ENCODE measurements at regions not wholly inside any gene's neighbourhood (a gene's known extent, or its start where the extent isn't known, plus 50 kb on each side); places are given as distances from the start of the nearest gene placed in this dataset.

DNA sequence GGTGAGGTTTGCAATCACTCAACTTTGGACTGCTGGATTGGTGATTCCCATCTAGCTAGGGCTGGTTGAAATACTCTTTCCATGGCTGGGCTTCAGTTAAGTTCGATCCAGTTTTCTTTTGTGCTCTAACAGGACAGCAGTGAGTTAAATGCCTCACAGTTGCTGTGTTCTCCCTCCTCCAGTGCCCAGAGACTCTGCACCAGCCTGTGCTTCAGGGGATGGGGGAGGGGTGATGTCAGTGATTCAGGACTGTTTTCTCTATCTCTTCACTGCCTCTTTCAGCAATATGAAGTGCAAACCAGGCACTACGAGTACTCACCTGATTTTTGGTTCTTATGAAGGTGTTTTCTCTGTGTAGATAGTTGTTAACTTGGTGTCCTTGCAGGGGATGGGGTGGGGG is 88.2 kb upstream of the FAM83B start:
- Histone ChIP-seq H3K4me3 (ENCODE audit: low read length) (no peak overlapping the region), H3K27ac (ENCODE audit: low read length) (no peak overlapping the region), H3K4me1 (ENCODE audit: control insufficient read depth, insufficient read depth, low read length) (no peaks in the 10 kb centered on the region), H3K9me3 (ENCODE audit: control insufficient read depth, low read length) (no peaks in the 10 kb centered on the region), H3K27me3 (ENCODE audit: control insufficient read depth, insufficient read depth) (no peaks in the 10 kb centered on the region)
- WGBS: 63% methylated on average over 2 of the region's 2 CpGs
- intact Hi-C loops (cut with DNase I): no loop called here
- no peak for DNase-seq
- no peak for ATAC-seq

DNA sequence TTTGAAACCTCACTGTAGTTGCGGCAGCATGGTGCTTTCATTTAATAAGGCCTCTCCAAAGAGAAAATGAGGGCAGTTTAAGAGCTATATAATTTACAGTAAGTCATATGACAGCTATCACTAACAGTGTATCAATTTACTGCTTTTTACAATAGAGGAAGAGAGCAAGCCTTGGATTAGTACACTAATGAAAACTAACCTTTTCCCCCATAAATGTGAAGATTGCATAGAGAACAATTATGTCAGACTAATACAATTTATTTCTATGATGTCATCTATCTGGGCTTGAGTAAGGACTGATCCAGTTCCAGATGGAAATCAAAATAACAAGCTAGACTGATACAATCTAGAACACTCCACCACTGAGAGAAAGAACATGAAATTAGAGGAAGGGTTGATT is 78.1 kb upstream of the FAM83B start:
- no peak for DNase-seq
- WGBS: 95% methylated on average over 1 of the region's 1 CpG
- H3K27ac ChIP-seq (ENCODE audit: low read length): no peak overlapping the region
- intact Hi-C loops (cut with DNase I): no loop called here
- no peaks in the 10 kb centered on the region for H3K27me3 ChIP-seq (ENCODE audit: control insufficient read depth, insufficient read depth)
- no peaks in the 10 kb centered on the region for H3K9me3 ChIP-seq (ENCODE audit: control insufficient read depth, low read length)
- no peaks in the 10 kb centered on the region for H3K4me1 ChIP-seq (ENCODE audit: control insufficient read depth, insufficient read depth, low read length)
- H3K4me3 ChIP-seq (ENCODE audit: low read length): no peak overlapping the region
- ATAC-seq: no peak

DNA sequence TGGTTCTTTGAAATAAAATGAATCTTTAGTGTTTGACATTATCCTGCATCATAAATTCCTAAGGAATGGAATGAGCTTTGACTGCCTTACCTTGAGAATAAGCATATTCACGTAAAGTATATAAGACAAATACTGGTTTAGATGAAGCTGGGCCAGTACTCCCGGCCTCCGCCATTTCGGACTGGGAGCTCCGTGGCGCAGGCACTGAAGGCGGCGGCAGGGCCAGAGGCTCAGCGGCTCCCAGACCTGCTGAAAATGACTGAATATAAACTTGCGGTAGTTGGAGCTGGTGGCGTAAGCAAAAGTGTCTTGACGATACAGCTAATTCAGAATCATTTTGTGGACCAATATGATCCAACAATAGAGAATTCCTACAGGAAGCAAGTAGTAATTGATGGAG is 76.2 kb upstream of the FAM83B start:
- Histone ChIP-seq H3K27ac (ENCODE audit: low read length) (no peak overlapping the region), H3K27me3 (ENCODE audit: control insufficient read depth, insufficient read depth) (no peaks in the 10 kb centered on the region), H3K4me1 (ENCODE audit: control insufficient read depth, insufficient read depth, low read length) (no peaks in the 10 kb centered on the region), H3K4me3 (ENCODE audit: low read length) (no peak overlapping the region), H3K9me3 (ENCODE audit: control insufficient read depth, low read length) (no peaks in the 10 kb centered on the region)
- intact Hi-C loops (cut with DNase I): no loop called here
- ATAC-seq: no peak
- no peak for DNase-seq
- 95% methylated on average over 12 of the region's 12 CpGs for WGBS

DNA sequence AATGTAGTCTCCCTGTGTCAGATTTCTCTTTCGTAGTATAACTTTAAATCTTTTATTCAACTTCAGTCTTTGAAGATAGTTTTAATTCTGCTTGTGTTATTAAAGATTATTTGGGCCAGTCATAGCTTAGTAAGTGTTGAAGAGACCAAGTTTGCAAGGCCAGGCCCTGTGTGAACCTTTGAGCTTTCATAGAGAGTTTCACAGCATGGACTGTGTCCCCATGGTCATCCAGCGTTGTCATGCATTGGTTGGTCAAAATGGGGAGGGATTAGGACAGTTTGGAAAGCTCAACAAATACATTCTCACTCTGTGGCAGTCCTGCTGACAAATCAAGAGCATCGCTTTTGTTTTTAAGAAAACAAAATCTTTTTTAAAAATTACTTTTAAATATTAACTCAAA is 74.6 kb upstream of the FAM83B start:
- no peak overlapping the region for H3K27ac ChIP-seq (ENCODE audit: low read length)
- peaks cover 2% of the 10 kb centered on the region for H3K4me1 ChIP-seq (ENCODE audit: control insufficient read depth, insufficient read depth, low read length)
- H3K4me3 ChIP-seq (ENCODE audit: low read length): no peak overlapping the region
- WGBS: 86% methylated on average over 3 of the region's 3 CpGs
- no peaks in the 10 kb centered on the region for H3K9me3 ChIP-seq (ENCODE audit: control insufficient read depth, low read length)
- H3K27me3 ChIP-seq (ENCODE audit: control insufficient read depth, insufficient read depth): no peaks in the 10 kb centered on the region
- ATAC-seq (no peak), DNase-seq (no peak)
- intact Hi-C loops (cut with DNase I): no loop called here

DNA sequence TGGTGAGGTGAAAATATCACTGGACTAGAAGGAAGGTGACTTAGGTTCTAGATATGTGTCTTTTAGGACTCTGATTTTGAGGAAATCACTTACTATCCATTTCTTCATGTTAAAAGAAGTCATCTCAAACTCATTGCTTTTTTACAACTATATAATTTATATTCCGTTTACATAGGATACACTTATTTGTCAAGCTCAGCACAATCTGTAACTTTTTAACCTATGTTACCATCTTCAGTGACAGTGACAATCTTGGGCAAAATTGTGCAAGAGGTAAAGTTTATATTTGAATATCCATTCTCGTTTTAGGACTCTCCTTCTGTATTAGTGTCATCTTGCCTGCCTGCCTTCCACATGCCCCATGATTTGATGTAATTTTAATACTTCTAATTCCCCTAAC is 74.0 kb upstream of the FAM83B start:
- intact Hi-C loops (cut with DNase I): no loop called here
- H3K4me1 ChIP-seq (ENCODE audit: control insufficient read depth, insufficient read depth, low read length): peaks cover 2% of the 10 kb centered on the region
- no peak for ATAC-seq
- no peaks in the 10 kb centered on the region for H3K27me3 ChIP-seq (ENCODE audit: control insufficient read depth, insufficient read depth)
- H3K27ac ChIP-seq (ENCODE audit: low read length): no peak overlapping the region
- WGBS: 78% methylated on average over 2 of the region's 2 CpGs
- no peaks in the 10 kb centered on the region for H3K9me3 ChIP-seq (ENCODE audit: control insufficient read depth, low read length)
- DNase-seq: no peak
- H3K4me3 ChIP-seq (ENCODE audit: low read length): no peak overlapping the region

DNA sequence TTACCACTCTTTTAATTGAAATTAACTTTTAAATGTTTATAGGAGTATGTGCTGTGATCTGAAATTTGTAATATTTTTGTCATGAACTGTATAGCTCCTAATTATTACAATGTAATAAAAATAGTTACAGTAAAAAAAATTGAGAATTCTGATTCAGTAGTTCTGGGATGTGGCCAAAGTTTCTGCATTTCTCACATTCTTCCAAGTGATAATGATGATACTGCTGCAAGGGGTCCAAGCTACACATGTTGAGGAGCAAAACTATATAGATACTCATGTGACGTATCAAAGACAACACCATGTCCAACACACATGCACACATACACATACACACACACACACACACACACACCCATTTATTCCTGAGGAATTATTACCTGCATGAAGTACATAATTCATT is 71.0 kb upstream of the FAM83B start:
- intact Hi-C loops (cut with DNase I): no loop called here
- no peak for DNase-seq
- 38% methylated on average over 1 of the region's 1 CpG for WGBS

DNA sequence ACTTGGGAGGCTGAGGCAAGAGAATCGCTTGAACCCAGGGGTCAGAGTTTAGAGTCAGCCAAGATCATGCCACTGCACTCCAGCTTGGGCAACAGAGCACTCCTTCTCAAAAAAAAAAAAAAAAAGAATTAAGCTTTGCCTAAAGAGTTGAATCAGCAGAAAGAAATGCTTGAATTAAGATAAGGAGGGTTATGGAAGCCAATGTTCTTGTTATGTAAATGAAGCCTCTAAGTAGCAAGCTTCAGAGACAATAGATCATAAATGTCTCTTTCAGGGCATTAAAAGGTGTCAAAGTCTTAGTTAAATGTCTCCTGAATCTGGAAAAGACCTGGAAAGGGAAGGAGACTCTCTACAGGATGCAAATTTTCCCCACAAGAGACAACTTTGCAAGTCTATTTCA is 69.7 kb upstream of the FAM83B start:
- H3K4me3 ChIP-seq (ENCODE audit: low read length): no peak overlapping the region
- 88% methylated on average over 1 of the region's 1 CpG for WGBS
- no peak for ATAC-seq

More for the DNA sequence above, 71.0 kb upstream of the FAM83B start:
- Histone ChIP-seq H3K27me3 (ENCODE audit: control insufficient read depth, insufficient read depth) (no peaks in the 10 kb centered on the region), H3K4me3 (ENCODE audit: low read length) (no peak overlapping the region), H3K4me1 (ENCODE audit: control insufficient read depth, insufficient read depth, low read length) (peaks cover 2% of the 10 kb centered on the region), H3K9me3 (ENCODE audit: control insufficient read depth, low read length) (no peaks in the 10 kb centered on the region), H3K27ac (ENCODE audit: low read length) (no peak overlapping the region)
- no peak for ATAC-seq

GRCh38 chr6:54778731-54779130 is 67.8 kb upstream of the FAM83B start:
- Histone ChIP-seq H3K9me3 (ENCODE audit: control insufficient read depth, low read length) (no peaks in the 10 kb centered on the region), H3K4me3 (ENCODE audit: low read length) (no peak overlapping the region), H3K27me3 (ENCODE audit: control insufficient read depth, insufficient read depth) (no peaks in the 10 kb centered on the region), H3K4me1 (ENCODE audit: control insufficient read depth, insufficient read depth, low read length) (peaks cover 2% of the 10 kb centered on the region), H3K27ac (ENCODE audit: low read length) (no peak overlapping the region)
- no peak for ATAC-seq
- DNase-seq: no peak
- intact Hi-C loops (cut with DNase I): no loop called here

More for the DNA sequence above, 69.7 kb upstream of the FAM83B start:
- Histone ChIP-seq H3K27me3 (ENCODE audit: control insufficient read depth, insufficient read depth) (no peaks in the 10 kb centered on the region), H3K27ac (ENCODE audit: low read length) (no peak overlapping the region), H3K9me3 (ENCODE audit: control insufficient read depth, low read length) (no peaks in the 10 kb centered on the region), H3K4me1 (ENCODE audit: control insufficient read depth, insufficient read depth, low read length) (peaks cover 2% of the 10 kb centered on the region)
- DNase-seq: no peak
- intact Hi-C loops (cut with DNase I): no loop called here

DNA sequence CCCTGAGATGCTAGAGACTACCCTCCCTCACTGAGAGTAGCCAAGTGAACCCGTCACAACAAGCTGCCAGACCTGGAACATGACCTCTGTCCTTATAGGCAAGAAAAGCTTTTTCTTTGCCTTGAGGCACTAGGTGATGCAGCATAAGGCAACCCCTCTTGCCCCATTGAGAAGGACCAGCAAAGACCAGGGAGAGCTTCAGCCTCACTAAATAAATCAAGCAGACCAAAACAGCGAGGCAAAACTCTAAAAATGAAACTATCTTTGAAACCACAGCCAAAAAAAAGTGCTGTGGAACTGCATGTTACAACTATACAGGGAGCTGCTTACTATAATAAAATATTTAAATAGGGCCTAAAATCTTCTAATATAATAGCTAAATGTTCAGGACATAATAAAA is 62.6 kb upstream of the FAM83B start:
- DNase-seq: no peak
- H3K27ac ChIP-seq (ENCODE audit: low read length): no peak overlapping the region

DNA sequence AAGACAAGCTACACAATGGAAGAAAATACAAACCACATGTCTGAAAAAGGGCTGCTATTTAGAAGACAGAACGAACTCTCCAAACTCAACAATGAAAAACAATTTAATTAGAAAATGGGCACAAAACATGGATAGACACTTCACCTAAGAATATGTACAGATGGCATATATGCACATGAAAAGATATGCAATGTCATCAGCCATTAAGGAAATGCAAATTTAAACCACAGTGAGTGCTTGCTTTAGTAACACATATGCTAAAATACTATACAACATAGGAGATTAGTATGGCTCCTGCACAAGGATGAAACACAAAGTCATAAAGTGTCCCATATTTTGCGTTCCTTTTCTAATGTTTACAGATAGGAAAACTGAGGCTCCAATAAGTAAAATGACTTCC is 60.4 kb upstream of the FAM83B start:
- no peak for DNase-seq
- WGBS: 77% methylated on average over 2 of the region's 2 CpGs
- no peak for ATAC-seq

More for the DNA sequence above, 62.6 kb upstream of the FAM83B start:
- Histone ChIP-seq H3K9me3 (ENCODE audit: control insufficient read depth, low read length) (no peaks in the 10 kb centered on the region), H3K27me3 (ENCODE audit: control insufficient read depth, insufficient read depth) (no peaks in the 10 kb centered on the region), H3K4me3 (ENCODE audit: low read length) (no peak overlapping the region), H3K4me1 (ENCODE audit: control insufficient read depth, insufficient read depth, low read length) (no peaks in the 10 kb centered on the region)
- WGBS: 39% methylated on average over 2 of the region's 2 CpGs
- intact Hi-C loops (cut with DNase I): no loop called here
- ATAC-seq: no peak

GRCh38 chr6:54787825-54788224 is 58.7 kb upstream of the FAM83B start:
- Histone ChIP-seq H3K9me3 (ENCODE audit: control insufficient read depth, low read length) (no peaks in the 10 kb centered on the region), H3K4me3 (ENCODE audit: low read length) (no peak overlapping the region), H3K27me3 (ENCODE audit: control insufficient read depth, insufficient read depth) (no peaks in the 10 kb centered on the region), H3K4me1 (ENCODE audit: control insufficient read depth, insufficient read depth, low read length) (no peaks in the 10 kb centered on the region), H3K27ac (ENCODE audit: low read length) (no peak overlapping the region)
- ATAC-seq (no peak), DNase-seq (no peak)
- intact Hi-C loops (cut with DNase I): no loop called here
- WGBS: 82% methylated on average over 1 of the region's 1 CpG

More for the DNA sequence above, 60.4 kb upstream of the FAM83B start:
- H3K27me3 ChIP-seq (ENCODE audit: control insufficient read depth, insufficient read depth): no peaks in the 10 kb centered on the region
- no peaks in the 10 kb centered on the region for H3K4me1 ChIP-seq (ENCODE audit: control insufficient read depth, insufficient read depth, low read length)
- no peaks in the 10 kb centered on the region for H3K9me3 ChIP-seq (ENCODE audit: control insufficient read depth, low read length)
- intact Hi-C loops (cut with DNase I): no loop called here
- H3K27ac ChIP-seq (ENCODE audit: low read length): no peak overlapping the region
- H3K4me3 ChIP-seq (ENCODE audit: low read length): no peak overlapping the region
